Endothelial cell of umbilical vein (primary cell): ENCODE measurements at regions not wholly inside any gene's neighbourhood (a gene's known extent, or its start where the extent isn't known, plus 50 kb on each side); places are given as distances from the start of the nearest gene placed in this dataset.

Experiments
- BruUV-seq: library from RNA; stranded (reverse); fragments of 400-500 nt; replicated peaks from 2 replicates; lab custom pipeline; 2021; lab: Mats Ljungman, UMichigan
- CTCF ChIA-PET: fragments of 300-600, 350-600 bp; sonication (Branson Sonifier 250); formaldehyde crosslinking; loops from one replicate; lab custom pipeline; 2021; ENCODE audit warnings: antibody characterized with exemption, inconsistent platforms; lab: Charles Lee
- POLR2A ChIA-PET: fragments of 300-600, 350-600 bp; sonication (Branson Sonifier 250); formaldehyde crosslinking; loops from one replicate; lab custom pipeline; 2021; ENCODE audit warnings: antibody characterized with exemption, inconsistent platforms; lab: Charles Lee
- DNase-seq: peaks from one replicate; pipeline ENCODE4 v3.0.0-alpha.2; 2011; ENCODE audit warnings: low read depth, low spot score
- FAIRE-seq: peaks from 2 replicates; lab custom pipeline; 2011; peaks lifted over from hg19 to GRCh38; lab: Jason Lieb, UNC
- H2AFZ ChIP-seq: 2 replicates; pipeline ENCODE4 v1.6.0; 2012; ENCODE audit warnings: low read depth, low read length, control low read depth, inconsistent platforms
- H3K27ac ChIP-seq: 2 replicates; pipeline ENCODE4 v1.5.1; 2011; ENCODE audit warnings: low read depth, mild to moderate bottlenecking, control low read depth, low read length, moderate library complexity; ENCODE audit not compliant: insufficient read depth
- H3K27me3 ChIP-seq, 2 experiments: 2 replicates each; pipeline versions ENCODE4 v1.6.0 to v1.6.1; 2011; ENCODE audit warnings: low read length in 2 of 2, mixed read lengths in 1 of 2; ENCODE audit not compliant: control insufficient read depth in 2 of 2, insufficient read depth in 2 of 2
- H3K36me3 ChIP-seq, 2 experiments: 2 replicates in 1 of 2; 3 replicates in 1 of 2; pipeline ENCODE4 v1.5.1; 2011; ENCODE audit warnings: low read length in 2 of 2, mild to moderate bottlenecking in 1 of 2, moderate library complexity in 1 of 2; ENCODE audit not compliant: control insufficient read depth in 2 of 2, insufficient read depth in 2 of 2; ENCODE audit errors: extremely low read depth in 1 of 2
- H3K4me1 ChIP-seq: 3 replicates; pipeline ENCODE4 v1.5.1; 2011; ENCODE audit warnings: mild to moderate bottlenecking, low read length; ENCODE audit not compliant: control insufficient read depth, insufficient read depth; ENCODE audit errors: extremely low read depth
- H3K4me2 ChIP-seq: 2 replicates; pipeline ENCODE4 v1.6.1; 2011; ENCODE audit warnings: low read length, control low read depth, mixed read lengths; ENCODE audit not compliant: insufficient read depth
- H3K4me3 ChIP-seq, 3 experiments: fragments of 200-600 bp in 1 of 3; sonication (generic), shearing (Covaris generic) in 1 of 3; replicated peaks in 1 of 3; 2 replicates each; pipeline ENCODE4 v1.5.1; 2011 to 2016; ENCODE audit warnings: control low read depth in 3 of 3, low read length in 3 of 3, mild to moderate bottlenecking in 2 of 3, inconsistent platforms in 1 of 3, low read depth in 1 of 3, moderate library complexity in 1 of 3; ENCODE audit not compliant: insufficient read depth in 1 of 3
- H3K79me2 ChIP-seq: 2 replicates; pipeline ENCODE4 v1.6.0; 2012; ENCODE audit warnings: low read length, inconsistent platforms; ENCODE audit not compliant: control insufficient read depth, insufficient read depth
- H3K9ac ChIP-seq: replicated peaks from 2 replicates; pipeline ENCODE3; 2011; ENCODE audit warnings: low read length, control low read depth; ENCODE audit not compliant: insufficient read depth; ENCODE audit errors: extremely low read depth
- H3K9me1 ChIP-seq: replicated peaks from 3 replicates; pipeline ENCODE4 v1.6.0; 2011; ENCODE audit warnings: mild to moderate bottlenecking, low read length; ENCODE audit not compliant: control insufficient read depth, insufficient read depth; ENCODE audit errors: extremely low read depth
- H3K9me3 ChIP-seq: replicated peaks from 2 replicates; pipeline ENCODE4 v1.5.1; 2012; ENCODE audit warnings: low read length, inconsistent platforms; ENCODE audit not compliant: control insufficient read depth, insufficient read depth
- H4K20me1 ChIP-seq: replicated peaks from 2 replicates; pipeline ENCODE3; 2011; ENCODE audit warnings: mild to moderate bottlenecking, low read length; ENCODE audit not compliant: control insufficient read depth, insufficient read depth; ENCODE audit errors: extremely low read depth
- CTCF ChIP-seq, 2 donors: IDR thresholded peaks; 1 replicate in 1 of 2; 2 replicates in 1 of 2; pipeline ENCODE4 v1.5.1; 2011; ENCODE audit warnings: low read length in 2 of 2, mild to moderate bottlenecking in 2 of 2, moderate library complexity in 2 of 2, control low read depth in 1 of 2, inconsistent platforms in 1 of 2, low read depth in 1 of 2; ENCODE audit not compliant: insufficient read depth in 1 of 2; ENCODE audit errors: extremely low read depth in 1 of 2
- EZH2 ChIP-seq: IDR thresholded peaks from 2 replicates; pipeline ENCODE4 v1.6.1; 2012; ENCODE audit warnings: borderline replicate concordance, low read depth, mild to moderate bottlenecking, moderate library complexity, low read length, inconsistent platforms; ENCODE audit not compliant: severe bottlenecking
- FOS ChIP-seq: IDR thresholded peaks from 2 replicates; pipeline ENCODE4 v1.6.1; 2011; ENCODE audit warnings: mild to moderate bottlenecking, low read length, moderate library complexity, borderline replicate concordance; ENCODE audit not compliant: insufficient read depth
- GATA2 ChIP-seq: IDR thresholded peaks from 2 replicates; pipeline ENCODE4 v1.7.0; 2011; ENCODE audit warnings: low read depth, mild to moderate bottlenecking, moderate library complexity, mixed read lengths, low read length; ENCODE audit not compliant: insufficient read length, insufficient read depth
- JUN ChIP-seq: IDR thresholded peaks from 2 replicates; pipeline ENCODE4 v1.6.1; 2011; ENCODE audit warnings: borderline replicate concordance, low read depth; ENCODE audit not compliant: insufficient read length, insufficient read depth
- MAX ChIP-seq: IDR thresholded peaks from 2 replicates; pipeline ENCODE4 v1.6.1; 2011; ENCODE audit not compliant: insufficient read depth, insufficient read length
- MYC ChIP-seq: IDR thresholded peaks from one replicate; pipeline ENCODE4 v1.6.1; 2011; ENCODE audit warnings: mild to moderate bottlenecking, low read depth, low read length
- POLR2A ChIP-seq: IDR thresholded peaks from 2 replicates; pipeline ENCODE4 v1.6.1; 2012; ENCODE audit warnings: low read depth, mild to moderate bottlenecking, control low read depth, low read length
- POLR2AphosphoS5 ChIP-seq: IDR thresholded peaks from 2 replicates; pipeline ENCODE4 v1.6.1; 2012; ENCODE audit warnings: low read depth, mild to moderate bottlenecking, control low read depth, low read length, moderate library complexity; ENCODE audit not compliant: insufficient read depth
- dilution Hi-C: fragments of 300-500 bp; cut with MboI; formaldehyde crosslinking; loops from one replicate; pipeline ENCODE4 v1.15.0; 2019; ENCODE audit warnings: low sequenced_read_pairs; ENCODE audit not compliant: extremely low pct_ligation_motif_present
- intact Hi-C: fragments of 100-400 bp; cut with micrococcal nuclease; formaldehyde crosslinking; loops from one replicate; pipeline ENCODE4 v1.10.0; 2022

- H3K36me3 ChIP-seq: no peaks in the 10 kb centered on the region
- H4K20me1 ChIP-seq: no peaks in the 10 kb centered on the region
- no peak overlapping the region for H3K4me3 ChIP-seq
- no peaks in the 10 kb centered on the region for H3K27me3 ChIP-seq
- peaks cover 3% of the 10 kb centered on the region for H3K9me3 ChIP-seq
- intact Hi-C loops: no loop called here
- no TSS peak for BruUV-seq
- no peaks in the 10 kb centered on the region for H3K9me1 ChIP-seq
- DNase-seq: no peak
- POLR2A ChIA-PET: no interaction called here
- TF ChIP-seq GATA2 (no peak), POLR2AphosphoS5 (no peak), EZH2 (no peak), MAX (no peak), POLR2A (no peak), JUN (no peak), MYC (no peak), CTCF (IDR thresholded peaks at IDR 0.05; ENCODE audit: extremely low read depth in 1 of 2, insufficient read depth in 1 of 2, low read depth in 1 of 2, low read length in 2 of 2) (no peak), FOS (no peak)
- no peaks in the 10 kb centered on the region for H3K79me2 ChIP-seq
- CTCF ChIA-PET: no interaction called here
- no peak overlapping the region for H3K9ac ChIP-seq
- H3K4me1 ChIP-seq: no peaks in the 10 kb centered on the region
- FAIRE-seq: no peak
- H2AFZ ChIP-seq: no peak overlapping the region
- dilution Hi-C loops: no loop called here
- H3K27ac ChIP-seq: no peak overlapping the region
- no peak overlapping the region for H3K4me2 ChIP-seq
Observed at GRCh38 chr11:50214376-50214775, 181.7 kb downstream of the OR4C45 start.
